ENCODE measurements at regions not wholly inside any gene's neighbourhood (a gene's known extent, or its start where the extent isn't known, plus 50 kb on each side); places are given as distances from the start of the nearest gene placed in this dataset.

DNA sequence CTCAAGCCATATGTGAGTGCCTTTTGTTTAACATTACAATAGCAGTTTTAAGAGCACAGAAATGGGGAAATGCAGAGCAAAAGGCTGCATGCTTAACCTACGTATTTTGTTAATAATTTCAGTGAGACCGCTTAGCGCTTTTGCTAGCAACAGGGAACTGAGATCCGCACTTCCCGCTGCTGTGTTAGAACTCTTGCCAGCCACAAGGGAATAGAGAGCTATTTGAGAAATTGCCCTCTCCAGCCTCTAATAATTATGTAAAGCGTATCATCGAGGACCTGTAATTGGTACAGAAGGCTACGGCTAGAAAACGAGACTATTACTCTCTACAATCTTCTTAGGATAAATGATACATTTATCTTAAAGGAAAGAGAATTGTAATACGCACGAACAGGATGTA is 205.2 kb upstream of the GRIP1 start:
- TF ChIP-seq, protein P1, sequence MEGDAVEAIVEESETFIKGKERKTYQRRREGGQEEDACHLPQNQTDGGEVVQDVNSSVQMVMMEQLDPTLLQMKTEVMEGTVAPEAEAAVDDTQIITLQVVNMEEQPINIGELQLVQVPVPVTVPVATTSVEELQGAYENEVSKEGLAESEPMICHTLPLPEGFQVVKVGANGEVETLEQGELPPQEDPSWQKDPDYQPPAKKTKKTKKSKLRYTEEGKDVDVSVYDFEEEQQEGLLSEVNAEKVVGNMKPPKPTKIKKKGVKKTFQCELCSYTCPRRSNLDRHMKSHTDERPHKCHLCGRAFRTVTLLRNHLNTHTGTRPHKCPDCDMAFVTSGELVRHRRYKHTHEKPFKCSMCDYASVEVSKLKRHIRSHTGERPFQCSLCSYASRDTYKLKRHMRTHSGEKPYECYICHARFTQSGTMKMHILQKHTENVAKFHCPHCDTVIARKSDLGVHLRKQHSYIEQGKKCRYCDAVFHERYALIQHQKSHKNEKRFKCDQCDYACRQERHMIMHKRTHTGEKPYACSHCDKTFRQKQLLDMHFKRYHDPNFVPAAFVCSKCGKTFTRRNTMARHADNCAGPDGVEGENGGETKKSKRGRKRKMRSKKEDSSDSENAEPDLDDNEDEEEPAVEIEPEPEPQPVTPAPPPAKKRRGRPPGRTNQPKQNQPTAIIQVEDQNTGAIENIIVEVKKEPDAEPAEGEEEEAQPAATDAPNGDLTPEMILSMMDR (IDR thresholded peaks at IDR 0.05; ENCODE audit: insufficient read depth, low read length), result no peak
- no peak for DNase-seq (ENCODE audit: low read depth)
- no peak overlapping the region for H3K4me3 ChIP-seq (ENCODE audit: low read depth, low read length)

- TF ChIP-seq, protein P1 (IDR thresholded peaks at IDR 0.05; ENCODE audit: insufficient read depth, low read length), result no peak
- DNase-seq (ENCODE audit: low read depth), result no peak
- no peak overlapping the region for H3K4me3 ChIP-seq (ENCODE audit: low read depth, low read length)
Observed at GRCh38 chr12:66885115-66885875, 206.4 kb upstream of the GRIP1 start.

DNA sequence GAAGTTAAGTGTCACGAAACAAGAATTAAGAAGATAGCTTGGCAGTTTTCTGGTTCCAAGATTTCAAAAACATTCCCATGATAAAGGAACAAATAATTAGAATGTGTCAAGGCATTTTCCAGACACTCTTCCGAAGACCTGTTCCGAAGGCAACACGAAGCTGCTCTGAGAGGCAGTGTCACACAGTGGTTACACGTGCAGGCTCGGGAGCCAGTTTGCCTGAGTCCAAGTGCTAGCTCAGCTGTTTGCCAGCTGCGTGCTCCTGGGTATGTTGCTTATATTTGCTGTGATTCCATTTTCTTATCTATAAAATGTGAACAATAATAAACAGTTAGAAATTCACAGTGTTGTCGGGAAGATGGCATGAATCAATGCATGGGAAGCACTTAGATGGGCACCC is 217.9 kb upstream of the GRIP1 start:
- no peak for DNase-seq (ENCODE audit: low read depth)
- TF ChIP-seq, protein P1 (IDR thresholded peaks at IDR 0.05; ENCODE audit: insufficient read depth, low read length), result no peak
- no peak overlapping the region for H3K4me3 ChIP-seq (ENCODE audit: low read depth, low read length)

DNA sequence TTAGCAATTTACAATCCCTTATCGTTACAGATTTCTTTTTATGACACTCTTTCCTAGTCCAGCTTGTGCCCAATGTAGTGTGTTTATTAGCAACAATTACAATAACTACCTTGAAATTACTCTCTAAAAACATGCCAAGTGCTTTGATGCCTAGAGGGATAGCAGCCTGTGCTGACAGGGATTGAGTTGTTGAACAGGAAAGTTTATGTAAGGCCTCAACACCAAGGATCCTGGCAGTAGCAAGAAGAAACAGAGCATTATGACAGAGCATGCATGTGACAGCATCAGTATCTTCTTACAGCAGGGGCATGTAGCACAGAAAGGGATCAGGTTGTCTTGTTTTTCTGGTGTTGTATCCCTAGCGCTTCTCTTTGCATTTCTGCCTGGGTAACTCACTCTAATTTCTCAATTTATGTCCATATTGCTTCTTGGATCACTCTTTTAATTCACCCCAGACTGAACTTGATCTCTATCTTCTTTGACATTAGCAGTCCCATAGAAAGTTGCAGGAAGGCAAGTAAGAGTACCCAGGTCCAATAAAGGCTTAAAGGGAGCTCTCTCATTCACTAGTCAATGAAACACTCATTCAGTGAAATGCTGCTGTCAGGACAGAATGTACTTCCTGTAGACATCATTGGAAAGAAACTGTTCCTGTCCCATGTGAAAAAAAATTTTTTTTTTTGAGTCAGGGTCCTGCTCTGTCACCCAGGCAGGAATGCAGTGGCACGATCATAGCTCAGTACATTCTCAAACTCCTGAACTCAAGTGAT is 220.0 kb upstream of the GRIP1 start:
- no peak for DNase-seq (ENCODE audit: low read depth)
- TF ChIP-seq, protein P1 (IDR thresholded peaks at IDR 0.05; ENCODE audit: insufficient read depth, low read length), result no peak
- no peak overlapping the region for H3K4me3 ChIP-seq (ENCODE audit: low read depth, low read length)

DNA sequence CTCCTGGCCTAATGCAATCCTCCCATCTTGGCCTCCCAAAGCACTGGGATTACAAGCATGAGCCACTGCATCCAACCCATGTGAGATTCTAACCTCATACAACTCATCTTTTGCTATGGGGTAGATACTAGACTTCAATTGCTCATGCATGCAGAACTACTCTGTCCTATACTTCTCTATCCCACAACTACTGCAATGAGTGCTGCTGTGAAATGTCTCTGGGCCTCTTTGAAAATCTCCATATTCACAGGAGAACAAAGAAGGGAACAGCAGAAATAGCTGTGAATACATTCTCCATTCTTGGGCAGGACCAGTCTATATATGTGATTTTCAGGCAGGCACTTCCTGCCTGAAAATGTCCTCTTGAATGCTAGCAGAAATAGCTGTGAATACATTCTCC is 220.7 kb upstream of the GRIP1 start:
- H3K4me3 ChIP-seq (ENCODE audit: low read depth, low read length), result no peak overlapping the region
- DNase-seq (ENCODE audit: low read depth), result no peak
- TF ChIP-seq, protein P1 (IDR thresholded peaks at IDR 0.05; ENCODE audit: insufficient read depth, low read length), result no peak

DNA sequence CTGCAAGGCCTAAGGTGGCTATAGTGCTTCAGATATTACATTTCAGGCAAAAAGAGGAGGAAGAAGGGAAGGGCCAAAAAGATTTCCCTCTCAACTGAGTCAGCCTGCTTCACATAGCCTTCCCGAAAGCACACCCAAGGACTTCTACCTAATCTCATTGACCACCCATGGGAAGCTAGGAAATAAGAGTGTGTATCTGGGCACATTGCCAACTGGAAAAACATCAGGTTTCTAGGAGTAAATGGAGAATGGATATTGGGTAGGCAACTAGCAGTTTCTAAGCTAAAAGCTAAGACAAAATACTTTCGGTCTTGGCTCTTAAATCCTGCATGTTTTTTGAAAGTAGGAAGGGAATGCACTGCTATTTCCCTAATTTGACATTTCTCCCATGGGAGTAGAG is 221.7 kb upstream of the GRIP1 start:
- DNase-seq (ENCODE audit: low read depth), result no peak
- H3K4me3 ChIP-seq (ENCODE audit: low read depth, low read length), result no peak overlapping the region
- TF ChIP-seq, protein P1 (IDR thresholded peaks at IDR 0.05; ENCODE audit: insufficient read depth, low read length), result no peak

Measured in fibroblast of the aortic adventitia (primary cell).